ENCODE measurements at regions not wholly inside any gene's neighbourhood (a gene's known extent, or its start where the extent isn't known, plus 50 kb on each side); places are given as distances from the start of the nearest gene placed in this dataset.

GRCh38 chr15:68880382-68880781 lies 49.9 kb upstream of the SPESP1 start:
- no peaks in the 10 kb centered on the region for H3K9me3 ChIP-seq (ENCODE audit: low read depth)

More at GRCh38 chr15:68880382-68880781, 49.9 kb upstream of the SPESP1 start:
- DNase-seq = no peak
- peaks cover 10% of the 10 kb centered on the region for H3K27me3 ChIP-seq (replicated peaks; ENCODE audit: insufficient read depth)
- H4K20me1 ChIP-seq (ENCODE audit: insufficient read depth) = no peaks in the 10 kb centered on the region
- H2AFZ ChIP-seq = no peak overlapping the region
- no peak overlapping the region for H3K9ac ChIP-seq
- TF ChIP-seq EZH2phosphoT487 (IDR thresholded peaks at IDR 0.05; ENCODE audit: insufficient read depth, low read depth) (no peak), EZH2 (IDR thresholded peaks at IDR 0.05; ENCODE audit: insufficient read depth, poor library complexity, severe bottlenecking) (no peak)
- H3K79me2 ChIP-seq (ENCODE audit: insufficient read depth) = no peaks in the 10 kb centered on the region
- H3K4me1 ChIP-seq (ENCODE audit: insufficient read depth) = peaks cover 3% of the 10 kb centered on the region
- no peaks in the 10 kb centered on the region for H3F3A ChIP-seq (ENCODE audit: insufficient read depth)
- no peak overlapping the region for H3K4me3 ChIP-seq
- no peak overlapping the region for H3K4me2 ChIP-seq (ENCODE audit: unreplicated experiment)
- no peaks in the 10 kb centered on the region for H3K9me2 ChIP-seq (ENCODE audit: insufficient read depth)
- WGBS, 2 experiments (ENCODE audit: low coverage in 1 of 2, low lambda C conversion rate in 2 of 2, missing lambda C conversion rate in 2 of 2) = 94 to 95% methylated on average over 3 of the region's 3 CpGs
- H3K36me3 ChIP-seq (ENCODE audit: low read depth) = no peaks in the 10 kb centered on the region
- no peak overlapping the region for H3K27ac ChIP-seq
- in situ Hi-C loops (cut with MboI) = no loop called here

Measured in GM23248 (cell line).